ENCODE measurements at regions not wholly inside any gene's neighbourhood (a gene's known extent, or its start where the extent isn't known, plus 50 kb on each side); places are given as distances from the start of the nearest gene placed in this dataset.

GRCh38 chr3:107204121-107204520 is 173.1 kb upstream of the CCDC54 start:
- TF ChIP-seq HNF4A (conservative IDR thresholded peaks at IDR 0.05), result no peak
- TF ChIP-seq, protein P1, sequence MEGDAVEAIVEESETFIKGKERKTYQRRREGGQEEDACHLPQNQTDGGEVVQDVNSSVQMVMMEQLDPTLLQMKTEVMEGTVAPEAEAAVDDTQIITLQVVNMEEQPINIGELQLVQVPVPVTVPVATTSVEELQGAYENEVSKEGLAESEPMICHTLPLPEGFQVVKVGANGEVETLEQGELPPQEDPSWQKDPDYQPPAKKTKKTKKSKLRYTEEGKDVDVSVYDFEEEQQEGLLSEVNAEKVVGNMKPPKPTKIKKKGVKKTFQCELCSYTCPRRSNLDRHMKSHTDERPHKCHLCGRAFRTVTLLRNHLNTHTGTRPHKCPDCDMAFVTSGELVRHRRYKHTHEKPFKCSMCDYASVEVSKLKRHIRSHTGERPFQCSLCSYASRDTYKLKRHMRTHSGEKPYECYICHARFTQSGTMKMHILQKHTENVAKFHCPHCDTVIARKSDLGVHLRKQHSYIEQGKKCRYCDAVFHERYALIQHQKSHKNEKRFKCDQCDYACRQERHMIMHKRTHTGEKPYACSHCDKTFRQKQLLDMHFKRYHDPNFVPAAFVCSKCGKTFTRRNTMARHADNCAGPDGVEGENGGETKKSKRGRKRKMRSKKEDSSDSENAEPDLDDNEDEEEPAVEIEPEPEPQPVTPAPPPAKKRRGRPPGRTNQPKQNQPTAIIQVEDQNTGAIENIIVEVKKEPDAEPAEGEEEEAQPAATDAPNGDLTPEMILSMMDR (IDR thresholded peaks at IDR 0.05; ENCODE audit: low read depth, low read length, missing input control), result no peak
- TF ChIP-seq MAX (IDR thresholded peaks at IDR 0.05), result no peak
- TF ChIP-seq YY1 (IDR thresholded peaks at IDR 0.05), result no peak
- no peak for TF ChIP-seq ATF3 (IDR thresholded peaks at IDR 0.05)
- no peak for TF ChIP-seq FOXA1 (IDR thresholded peaks at IDR 0.05)
- no peak for TF ChIP-seq TAF1 (conservative IDR thresholded peaks at IDR 0.05)
- TF ChIP-seq ZBTB33 (IDR thresholded peaks at IDR 0.05), result no peak
- no peak for TF ChIP-seq REST (IDR thresholded peaks at IDR 0.05)
- no peak for TF ChIP-seq RAD21 (IDR thresholded peaks at IDR 0.05)
- TF ChIP-seq SP1 (IDR thresholded peaks at IDR 0.05), result no peak

Measured in liver (tissue), 3 donors.